ENCODE measurements at regions not wholly inside any gene's neighbourhood (a gene's known extent, or its start where the extent isn't known, plus 50 kb on each side); places are given as distances from the start of the nearest gene placed in this dataset.

- no peak overlapping the region for H3K4me3 Mint-ChIP-seq (ENCODE audit: low read depth, unreplicated experiment)
- peaks cover 14% of the 10 kb centered on the region for H3K36me3 Mint-ChIP-seq (ENCODE audit: insufficient read depth, unreplicated experiment)
- H3K4me1 Mint-ChIP-seq (ENCODE audit: low read depth, unreplicated experiment): peaks cover 58% of the 10 kb centered on the region
- BruUV-seq (replicated peaks): no TSS peak
- TF ChIP-seq, protein P1, sequence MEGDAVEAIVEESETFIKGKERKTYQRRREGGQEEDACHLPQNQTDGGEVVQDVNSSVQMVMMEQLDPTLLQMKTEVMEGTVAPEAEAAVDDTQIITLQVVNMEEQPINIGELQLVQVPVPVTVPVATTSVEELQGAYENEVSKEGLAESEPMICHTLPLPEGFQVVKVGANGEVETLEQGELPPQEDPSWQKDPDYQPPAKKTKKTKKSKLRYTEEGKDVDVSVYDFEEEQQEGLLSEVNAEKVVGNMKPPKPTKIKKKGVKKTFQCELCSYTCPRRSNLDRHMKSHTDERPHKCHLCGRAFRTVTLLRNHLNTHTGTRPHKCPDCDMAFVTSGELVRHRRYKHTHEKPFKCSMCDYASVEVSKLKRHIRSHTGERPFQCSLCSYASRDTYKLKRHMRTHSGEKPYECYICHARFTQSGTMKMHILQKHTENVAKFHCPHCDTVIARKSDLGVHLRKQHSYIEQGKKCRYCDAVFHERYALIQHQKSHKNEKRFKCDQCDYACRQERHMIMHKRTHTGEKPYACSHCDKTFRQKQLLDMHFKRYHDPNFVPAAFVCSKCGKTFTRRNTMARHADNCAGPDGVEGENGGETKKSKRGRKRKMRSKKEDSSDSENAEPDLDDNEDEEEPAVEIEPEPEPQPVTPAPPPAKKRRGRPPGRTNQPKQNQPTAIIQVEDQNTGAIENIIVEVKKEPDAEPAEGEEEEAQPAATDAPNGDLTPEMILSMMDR (IDR thresholded peaks at IDR 0.05; ENCODE audit: unreplicated experiment): no peak
- no peaks in the 10 kb centered on the region for H3K9me3 Mint-ChIP-seq (ENCODE audit: low read depth, unreplicated experiment)
- CTCF ChIA-PET: no interaction called here
- H3K27ac Mint-ChIP-seq (ENCODE audit: unreplicated experiment): no peak overlapping the region
- no peaks in the 10 kb centered on the region for H3K27me3 Mint-ChIP-seq (ENCODE audit: unreplicated experiment)
- intact Hi-C loops (cut with micrococcal nuclease; ENCODE audit: unreplicated experiment): loop anchor here (5.0 kb wide), 1 partner anchor 136 kb away; no protein-coding TSS in a partner anchor
- no peak for DNase-seq
Measured at GRCh38 chr12:89965993-89966392, 257.4 kb upstream of the ATP2B1 start.

- BruUV-seq (replicated peaks): no TSS peak
- peaks cover 12% of the 10 kb centered on the region for H3K36me3 Mint-ChIP-seq (ENCODE audit: insufficient read depth, unreplicated experiment)
- H3K4me1 Mint-ChIP-seq (ENCODE audit: low read depth, unreplicated experiment): peaks cover 43% of the 10 kb centered on the region
- TF ChIP-seq, protein P1 (IDR thresholded peaks at IDR 0.05; ENCODE audit: unreplicated experiment): no peak
- CTCF ChIA-PET: interaction anchor here (0.7 to 1.5 kb wide), 3 partner anchors 13 to 609 kb away, joined by 3 read pairs; no protein-coding TSS in a partner anchor
- DNase-seq: peak; percentile 50
- no peaks in the 10 kb centered on the region for H3K27me3 Mint-ChIP-seq (ENCODE audit: unreplicated experiment)
- peak overlapping the region; percentile 94 for H3K27ac Mint-ChIP-seq (ENCODE audit: unreplicated experiment)
- no peaks in the 10 kb centered on the region for H3K9me3 Mint-ChIP-seq (ENCODE audit: low read depth, unreplicated experiment)
- intact Hi-C loops (cut with micrococcal nuclease; ENCODE audit: unreplicated experiment): loop anchor here (5.0 kb wide), 4 partner anchors 70 to 420 kb away; partner anchors contain the start of gene ATP2B1
- no peak overlapping the region for H3K4me3 Mint-ChIP-seq (ENCODE audit: low read depth, unreplicated experiment)
Measured at GRCh38 chr12:89962648-89963047, 254.0 kb upstream of the ATP2B1 start.

GRCh38 chr12:89960607-89961394 is 252.2 kb upstream of the ATP2B1 start:
- H3K4me3 Mint-ChIP-seq (ENCODE audit: low read depth, unreplicated experiment): no peak overlapping the region
- TF ChIP-seq, protein P1 (IDR thresholded peaks at IDR 0.05; ENCODE audit: unreplicated experiment): no peak
- DNase-seq: peak; percentile 66
- intact Hi-C loops (cut with micrococcal nuclease; ENCODE audit: unreplicated experiment): loop anchor here (5.0 kb wide), 4 partner anchors 68 to 418 kb away; partner anchors contain the start of gene ATP2B1
- BruUV-seq (replicated peaks): no TSS peak
- peaks cover 12% of the 10 kb centered on the region for H3K36me3 Mint-ChIP-seq (ENCODE audit: insufficient read depth, unreplicated experiment)
- peaks cover 43% of the 10 kb centered on the region for H3K4me1 Mint-ChIP-seq (ENCODE audit: low read depth, unreplicated experiment)
- no peaks in the 10 kb centered on the region for H3K27me3 Mint-ChIP-seq (ENCODE audit: unreplicated experiment)
- H3K27ac Mint-ChIP-seq (ENCODE audit: unreplicated experiment): peak overlapping the region; percentile 49
- CTCF ChIA-PET: interaction anchor here (0.8 to 1.5 kb wide), 4 partner anchors 9 to 889 kb away, joined by 3 to 6 read pairs (median 4); no protein-coding TSS in a partner anchor
- H3K9me3 Mint-ChIP-seq (ENCODE audit: low read depth, unreplicated experiment): no peaks in the 10 kb centered on the region

- peak; percentile 67 for DNase-seq
- Mint-ChIP-seq H3K27ac (ENCODE audit: unreplicated experiment) (peak overlapping the region; percentile 49), H3K36me3 (ENCODE audit: insufficient read depth, unreplicated experiment) (peaks cover 12% of the 10 kb centered on the region), H3K9me3 (ENCODE audit: low read depth, unreplicated experiment) (no peaks in the 10 kb centered on the region), H3K27me3 (ENCODE audit: unreplicated experiment) (no peaks in the 10 kb centered on the region), H3K4me1 (ENCODE audit: low read depth, unreplicated experiment) (peaks cover 43% of the 10 kb centered on the region), H3K4me3 (ENCODE audit: low read depth, unreplicated experiment) (no peak overlapping the region)
- CTCF ChIA-PET: interaction anchor here (0.5 to 1.5 kb wide), 4 partner anchors 9 to 200 kb away, joined by 3 to 6 read pairs (median 5); no protein-coding TSS in a partner anchor
- TF ChIP-seq, protein P1 (IDR thresholded peaks at IDR 0.05; ENCODE audit: unreplicated experiment): no peak
- BruUV-seq (replicated peaks): no TSS peak
- intact Hi-C loops (cut with micrococcal nuclease; ENCODE audit: unreplicated experiment): loop anchor here (5.0 kb wide), 4 partner anchors 68 to 418 kb away; partner anchors contain the start of gene ATP2B1
Measured at GRCh38 chr12:89960011-89960507, 251.4 kb upstream of the ATP2B1 start.
